ENCODE measurements at regions not wholly inside any gene's neighbourhood (a gene's known extent, or its start where the extent isn't known, plus 50 kb on each side); places are given as distances from the start of the nearest gene placed in this dataset.

DNA sequence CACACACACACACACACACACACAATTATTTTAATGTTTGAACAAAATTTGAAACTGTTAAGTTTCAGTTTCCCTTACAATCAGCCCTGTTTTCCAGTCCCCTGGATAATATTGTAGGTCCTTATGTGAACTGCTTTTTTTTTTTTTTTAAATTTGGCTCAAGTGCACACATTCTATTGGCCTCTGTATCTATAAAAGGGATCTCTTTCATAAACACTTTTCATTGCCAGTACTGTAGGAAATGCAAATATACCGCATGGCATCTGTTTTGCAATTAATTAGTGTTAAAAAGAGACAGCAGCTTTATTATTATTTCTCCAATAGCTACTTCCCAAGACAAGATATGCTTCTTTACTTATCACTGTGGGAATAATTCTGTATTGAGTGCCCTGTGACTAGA lies 738.7 kb downstream of the EPHA4 start (continued):
- TF ChIP-seq, protein P1, sequence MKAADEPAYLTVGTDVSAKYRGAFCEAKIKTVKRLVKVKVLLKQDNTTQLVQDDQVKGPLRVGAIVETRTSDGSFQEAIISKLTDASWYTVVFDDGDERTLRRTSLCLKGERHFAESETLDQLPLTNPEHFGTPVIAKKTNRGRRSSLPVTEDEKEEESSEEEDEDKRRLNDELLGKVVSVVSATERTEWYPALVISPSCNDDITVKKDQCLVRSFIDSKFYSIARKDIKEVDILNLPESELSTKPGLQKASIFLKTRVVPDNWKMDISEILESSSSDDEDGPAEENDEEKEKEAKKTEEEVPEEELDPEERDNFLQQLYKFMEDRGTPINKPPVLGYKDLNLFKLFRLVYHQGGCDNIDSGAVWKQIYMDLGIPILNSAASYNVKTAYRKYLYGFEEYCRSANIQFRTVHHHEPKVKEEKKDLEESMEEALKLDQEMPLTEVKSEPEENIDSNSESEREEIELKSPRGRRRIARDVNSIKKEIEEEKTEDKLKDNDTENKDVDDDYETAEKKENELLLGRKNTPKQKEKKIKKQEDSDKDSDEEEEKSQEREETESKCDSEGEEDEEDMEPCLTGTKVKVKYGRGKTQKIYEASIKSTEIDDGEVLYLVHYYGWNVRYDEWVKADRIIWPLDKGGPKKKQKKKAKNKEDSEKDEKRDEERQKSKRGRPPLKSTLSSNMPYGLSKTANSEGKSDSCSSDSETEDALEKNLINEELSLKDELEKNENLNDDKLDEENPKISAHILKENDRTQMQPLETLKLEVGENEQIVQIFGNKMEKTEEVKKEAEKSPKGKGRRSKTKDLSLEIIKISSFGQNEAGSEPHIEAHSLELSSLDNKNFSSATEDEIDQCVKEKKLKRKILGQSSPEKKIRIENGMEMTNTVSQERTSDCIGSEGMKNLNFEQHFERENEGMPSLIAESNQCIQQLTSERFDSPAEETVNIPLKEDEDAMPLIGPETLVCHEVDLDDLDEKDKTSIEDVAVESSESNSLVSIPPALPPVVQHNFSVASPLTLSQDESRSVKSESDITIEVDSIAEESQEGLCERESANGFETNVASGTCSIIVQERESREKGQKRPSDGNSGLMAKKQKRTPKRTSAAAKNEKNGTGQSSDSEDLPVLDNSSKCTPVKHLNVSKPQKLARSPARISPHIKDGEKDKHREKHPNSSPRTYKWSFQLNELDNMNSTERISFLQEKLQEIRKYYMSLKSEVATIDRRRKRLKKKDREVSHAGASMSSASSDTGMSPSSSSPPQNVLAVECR (CRISPR knock-in tag; IDR thresholded peaks at IDR 0.05; ENCODE audit: borderline replicate concordance), result no peak
- TF ChIP-seq CEBPG (CRISPR knock-in tag; IDR thresholded peaks at IDR 0.05), result no peak
- no peak for TF ChIP-seq ZNF256 (CRISPR knock-in tag; conservative IDR thresholded peaks at IDR 0.05)
- TF ChIP-seq, protein P2, sequence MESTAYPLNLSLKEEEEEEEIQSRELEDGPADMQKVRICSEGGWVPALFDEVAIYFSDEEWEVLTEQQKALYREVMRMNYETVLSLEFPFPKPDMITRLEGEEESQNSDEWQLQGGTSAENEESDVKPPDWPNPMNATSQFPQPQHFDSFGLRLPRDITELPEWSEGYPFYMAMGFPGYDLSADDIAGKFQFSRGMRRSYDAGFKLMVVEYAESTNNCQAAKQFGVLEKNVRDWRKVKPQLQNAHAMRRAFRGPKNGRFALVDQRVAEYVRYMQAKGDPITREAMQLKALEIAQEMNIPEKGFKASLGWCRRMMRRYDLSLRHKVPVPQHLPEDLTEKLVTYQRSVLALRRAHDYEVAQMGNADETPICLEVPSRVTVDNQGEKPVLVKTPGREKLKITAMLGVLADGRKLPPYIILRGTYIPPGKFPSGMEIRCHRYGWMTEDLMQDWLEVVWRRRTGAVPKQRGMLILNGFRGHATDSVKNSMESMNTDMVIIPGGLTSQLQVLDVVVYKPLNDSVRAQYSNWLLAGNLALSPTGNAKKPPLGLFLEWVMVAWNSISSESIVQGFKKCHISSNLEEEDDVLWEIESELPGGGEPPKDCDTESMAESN (CRISPR knock-in tag; conservative IDR thresholded peaks at IDR 0.05), result no peak
- TF ChIP-seq ZFY (CRISPR knock-in tag; IDR thresholded peaks at IDR 0.05), result no peak

GRCh38 chr2:220835583-220835982 lies 736.5 kb downstream of the EPHA4 start:
- POLR2A ChIA-PET, result no interaction called here

More at GRCh38 chr2:220835583-220835982, 736.5 kb downstream of the EPHA4 start:
- intact Hi-C loops (cut with micrococcal nuclease; ENCODE audit: unreplicated experiment), result no loop called here
- in situ Hi-C loops (cut with HindIII; ENCODE audit: extremely low pct_ligation_motif_present, low pct_unique_long_range_greater_than_20kb), result no loop called here
- ATAC-seq, result no peak
- H3K27ac ChIP-seq (ENCODE audit: extremely low read length, insufficient read depth, low read length), result no peak overlapping the region
- H3K79me2 ChIP-seq (ENCODE audit: insufficient read depth, low read length), result no peaks in the 10 kb centered on the region
- H3K4me3 ChIP-seq (replicated peaks in 1 of 3; ENCODE audit: insufficient read depth in 1 of 3, low read depth in 2 of 3, low read length in 3 of 3), result no peak overlapping the region
- H3K9me3 ChIP-seq (ENCODE audit: low read length), result peaks cover 16% of the 10 kb centered on the region; the same call in 1 of the 2 replicates
- CTCF ChIA-PET (ENCODE audit: low intra/inter-chr PET ratio, low total read pairs), result no interaction called here
- H2AFZ ChIP-seq (ENCODE audit: low read length), result no peak overlapping the region
- no peaks in the 10 kb centered on the region for H3K36me3 ChIP-seq (replicated peaks in 1 of 2; ENCODE audit: control insufficient read depth in 1 of 2, insufficient read depth in 2 of 2, low read length in 2 of 2)
- WGBS (ENCODE audit: low lambda C conversion rate), result 5% methylated on average over 5 of the region's 5 CpGs
- no TSS peak for BruUV-seq (replicated peaks)
- no peak for FAIRE-seq
- H4K20me1 ChIP-seq (ENCODE audit: insufficient read depth, low read length), result no peaks in the 10 kb centered on the region
- no peaks in the 10 kb centered on the region for H3K27me3 ChIP-seq (ENCODE audit: control insufficient read depth in 1 of 2, insufficient read depth in 2 of 2, low read length in 2 of 2)
- no peak for DNase-seq (ENCODE audit: low spot score)
- no peaks in the 10 kb centered on the region for H3K4me1 ChIP-seq (ENCODE audit: insufficient read depth, low read length)
- no peak overlapping the region for H3K9ac ChIP-seq (ENCODE audit: insufficient read depth, low read depth, low read length)
- TF ChIP-seq RARG (CRISPR knock-in tag; IDR thresholded peaks at IDR 0.05; ENCODE audit: low read depth) (no peak), ZNF790 (CRISPR knock-in tag; IDR thresholded peaks at IDR 0.05; ENCODE audit: borderline replicate concordance) (no peak), TFDP1 (CRISPR knock-in tag; IDR thresholded peaks at IDR 0.05; ENCODE audit: borderline replicate concordance) (no peak), STAT6 (CRISPR knock-in tag; IDR thresholded peaks at IDR 0.05; ENCODE audit: borderline replicate concordance) (no peak), CREB1 (IDR thresholded peaks at IDR 0.05) (peak; percentile 85), CREB1 (CRISPR knock-in tag; IDR thresholded peaks at IDR 0.05) (no peak)
- no peak overlapping the region for H3K4me2 ChIP-seq (ENCODE audit: low read depth, low read length)
